Mesenchymal stem cell (in vitro differentiated cells and primary cell): ENCODE measurements at regions not wholly inside any gene's neighbourhood (a gene's known extent, or its start where the extent isn't known, plus 50 kb on each side); places are given as distances from the start of the nearest gene placed in this dataset.
A peak's percentile ranks its signal among the peaks of the same experiment; 100 is the strongest.

Experiments used
- DNase-seq: peaks from one replicate; pipeline ENCODE4 v3.0.0-alpha.2; 2013
- H2AFZ ChIP-seq: one replicate; pipeline ENCODE4 v1.6.1; 2013; ENCODE audit warnings: low read depth, mild to moderate bottlenecking, control low read depth, inconsistent platforms, low read length, moderate library complexity
- H2AK5ac ChIP-seq: 2 replicates; pipeline ENCODE4 v1.6.1; 2013; ENCODE audit warnings: low read length, moderate library complexity, mild to moderate bottlenecking, inconsistent platforms; ENCODE audit not compliant: severe bottlenecking
- H2BK120ac ChIP-seq: one replicate; pipeline ENCODE4 v1.6.1; 2013; ENCODE audit warnings: low read depth, mild to moderate bottlenecking, inconsistent platforms, low read length, moderate library complexity
- H2BK12ac ChIP-seq, 2 experiments: one replicate each; pipeline ENCODE4 v1.6.1; 2013; ENCODE audit warnings: inconsistent platforms in 2 of 2, low read length in 2 of 2, mild to moderate bottlenecking in 2 of 2, moderate library complexity in 2 of 2, control low read depth in 1 of 2
- H2BK15ac ChIP-seq: one replicate; pipeline ENCODE4 v1.6.1; 2013; ENCODE audit warnings: mild to moderate bottlenecking, low read depth, inconsistent platforms; ENCODE audit not compliant: poor library complexity, severe bottlenecking
- H2BK5ac ChIP-seq: 2 replicates; pipeline ENCODE4 v1.6.1; 2013; ENCODE audit warnings: low read depth, mild to moderate bottlenecking, low read length, control low read depth, inconsistent platforms; ENCODE audit not compliant: poor library complexity, severe bottlenecking
- H3K14ac ChIP-seq, 2 experiments: one replicate each; pipeline ENCODE4 v1.6.1; 2013; ENCODE audit warnings: inconsistent platforms in 2 of 2, low read length in 2 of 2, control low read depth in 1 of 2, mild to moderate bottlenecking in 1 of 2, moderate library complexity in 1 of 2
- H3K18ac ChIP-seq, 2 experiments: one replicate each; pipeline ENCODE4 v1.6.1; 2013; ENCODE audit warnings: inconsistent platforms in 2 of 2, low read length in 2 of 2, control low read depth in 1 of 2, low read depth in 1 of 2, mild to moderate bottlenecking in 1 of 2
- H3K23ac ChIP-seq, 2 experiments: one replicate each; pipeline ENCODE4 v1.6.1; 2013; ENCODE audit warnings: inconsistent platforms in 2 of 2, low read length in 2 of 2, mild to moderate bottlenecking in 2 of 2, moderate library complexity in 2 of 2, control low read depth in 1 of 2
- H3K27ac ChIP-seq: 2 replicates; pipeline ENCODE4 v1.5.1; 2013; ENCODE audit warnings: mild to moderate bottlenecking, moderate library complexity, low read length, control low read depth, inconsistent platforms; ENCODE audit not compliant: poor library complexity, severe bottlenecking
- H3K27me3 ChIP-seq, 2 experiments: 2 replicates each; pipeline versions ENCODE4 v1.6.1 to v1.7.0; 2013; ENCODE audit warnings: low read length in 2 of 2, mild to moderate bottlenecking in 2 of 2, moderate library complexity in 2 of 2, control low read depth in 1 of 2, inconsistent platforms in 1 of 2; ENCODE audit not compliant: control insufficient read depth in 1 of 2, insufficient read depth in 1 of 2
- H3K36me3 ChIP-seq, 2 experiments: 2 replicates each; pipeline versions ENCODE4 v1.6.1 to v1.7.0; 2013; ENCODE audit warnings: low read length in 2 of 2, control low read depth in 1 of 2, inconsistent platforms in 1 of 2, low read depth in 1 of 2, mild to moderate bottlenecking in 1 of 2; ENCODE audit not compliant: insufficient read depth in 2 of 2, control insufficient read depth in 1 of 2
- H3K4ac ChIP-seq, 2 experiments: one replicate each; pipeline ENCODE4 v1.6.1; 2013; ENCODE audit warnings: inconsistent platforms in 2 of 2, low read length in 2 of 2, mild to moderate bottlenecking in 2 of 2, moderate library complexity in 2 of 2, control low read depth in 1 of 2, low read depth in 1 of 2
- H3K4me1 ChIP-seq: 2 replicates; pipeline ENCODE4 v1.6.1; 2013; ENCODE audit warnings: low read depth, low read length, control low read depth; ENCODE audit not compliant: control insufficient read depth, insufficient read depth
- H3K4me2 ChIP-seq: 2 replicates; pipeline ENCODE4 v1.6.1; 2013; ENCODE audit warnings: low read length, mild to moderate bottlenecking, inconsistent platforms; ENCODE audit not compliant: poor library complexity, severe bottlenecking
- H3K4me3 ChIP-seq, 2 experiments: 2 replicates each; pipeline versions ENCODE4 v1.5.1 to v1.7.0; 2013; ENCODE audit warnings: low read length in 2 of 2, mild to moderate bottlenecking in 2 of 2, control low read depth in 1 of 2, low read depth in 1 of 2; ENCODE audit not compliant: insufficient read depth in 1 of 2
- H3K79me1 ChIP-seq: replicated peaks from 2 replicates; pipeline ENCODE4 v1.6.1; 2013; ENCODE audit warnings: mild to moderate bottlenecking, control low read depth, low read length, inconsistent platforms; ENCODE audit not compliant: poor library complexity, severe bottlenecking
- H3K9ac ChIP-seq: 2 replicates; pipeline ENCODE4 v1.7.0; 2013; ENCODE audit warnings: mild to moderate bottlenecking, low read length, moderate library complexity
- H3K9me3 ChIP-seq: 2 replicates; pipeline ENCODE4 v1.7.0; 2013; ENCODE audit warnings: mild to moderate bottlenecking, low read length; ENCODE audit not compliant: control insufficient read depth
- H4K8ac ChIP-seq: one replicate; pipeline ENCODE4 v1.6.1; 2013; ENCODE audit warnings: inconsistent platforms, mild to moderate bottlenecking, low read length, moderate library complexity
- H4K91ac ChIP-seq: one replicate; pipeline ENCODE4 v1.6.1; 2013; ENCODE audit warnings: mild to moderate bottlenecking, low read length, inconsistent platforms
- WGBS: methylation state at CpG from one replicate; pipeline ENCODE4 v1.1.7; 2013; ENCODE audit warnings: mixed read lengths; 5-methylcytosine and 5-hydroxymethylcytosine counted together

- Histone ChIP-seq H3K4ac (no peak overlapping the region), H2BK12ac (no peak overlapping the region), H3K4me1 (peaks cover 3% of the 10 kb centered on the region), H3K4me2 (no peak overlapping the region), H3K4me3 (no peak overlapping the region), H3K23ac (no peak overlapping the region), H3K27ac (no peak overlapping the region), H3K9ac (no peak overlapping the region), H2AFZ (no peak overlapping the region), H3K14ac (no peak overlapping the region), H3K18ac (no peak overlapping the region), H4K8ac (no peak overlapping the region), H2BK5ac (no peak overlapping the region), H3K27me3 (peaks cover 4 to 58% of the 10 kb centered on the region in 2 experiments), H3K79me1 (no peaks in the 10 kb centered on the region), H2BK120ac (no peak overlapping the region), H2BK15ac (no peak overlapping the region), H4K91ac (no peak overlapping the region), H2AK5ac (no peak overlapping the region), H3K36me3 (no peaks in the 10 kb centered on the region), H3K9me3 (no peaks in the 10 kb centered on the region)
- no peak for DNase-seq
- 78% methylated on average over 18 of the region's 18 CpGs for WGBS
These were observed 186.9 kb downstream of the RBFOX3 start for GRCh38 chr17:79423811-79424465.

DNA sequence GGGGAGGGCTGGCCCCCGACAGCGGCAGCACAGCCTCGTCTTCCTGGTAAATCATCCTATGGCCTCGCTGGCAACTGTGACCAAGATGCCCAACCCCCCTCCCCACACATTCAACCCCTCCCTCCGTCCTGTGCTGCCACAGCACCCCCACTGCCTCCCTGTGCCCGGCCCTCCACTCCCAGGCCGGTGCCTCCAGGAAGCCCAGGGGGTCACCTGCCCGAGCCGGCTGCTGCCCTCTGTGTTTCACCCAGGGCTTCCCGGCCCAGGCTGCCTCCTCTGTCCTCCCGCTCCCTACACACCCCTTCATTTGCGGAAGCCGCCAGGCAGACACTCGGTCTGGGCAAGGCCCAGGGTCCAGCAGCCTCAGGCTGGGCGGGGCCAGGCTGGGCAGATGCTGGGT is 188.6 kb downstream of the RBFOX3 start:
- Histone ChIP-seq H4K8ac (no peak overlapping the region), H3K4me3 (no peak overlapping the region), H3K18ac (no peak overlapping the region), H3K79me1 (no peaks in the 10 kb centered on the region), H4K91ac (no peak overlapping the region), H3K23ac (no peak overlapping the region), H3K36me3 (no peaks in the 10 kb centered on the region), H2BK120ac (no peak overlapping the region), H2BK12ac (no peak overlapping the region), H2BK5ac (no peak overlapping the region), H3K4me1 (peaks cover 3% of the 10 kb centered on the region), H2AFZ (no peak overlapping the region), H3K27ac (no peak overlapping the region), H3K14ac (no peak overlapping the region), H3K9ac (no peak overlapping the region), H3K4me2 (no peak overlapping the region), H2BK15ac (no peak overlapping the region), H3K4ac (no peak overlapping the region), H2AK5ac (no peak overlapping the region), H3K9me3 (no peaks in the 10 kb centered on the region), H3K27me3 (peaks cover 4 to 59% of the 10 kb centered on the region in 2 experiments)
- 85% methylated on average over 15 of the region's 15 CpGs for WGBS
- no peak for DNase-seq

- H3K4me1 ChIP-seq = peaks cover 3% of the 10 kb centered on the region
- peak; percentile 1 for DNase-seq
- no peak overlapping the region for H2BK120ac ChIP-seq
- WGBS = 46% methylated on average over 19 of the region's 19 CpGs
- no peaks in the 10 kb centered on the region for H3K9me3 ChIP-seq
- H4K91ac ChIP-seq = no peak overlapping the region
- H2AK5ac ChIP-seq = no peak overlapping the region
- no peak overlapping the region for H2BK12ac ChIP-seq
- H3K27me3 ChIP-seq = peaks cover 4 to 66% of the 10 kb centered on the region in 2 experiments
- H3K27ac ChIP-seq = no peak overlapping the region
- no peak overlapping the region for H3K4ac ChIP-seq
- no peak overlapping the region for H3K14ac ChIP-seq
- H3K79me1 ChIP-seq = no peaks in the 10 kb centered on the region
- H2BK15ac ChIP-seq = no peak overlapping the region
- H2BK5ac ChIP-seq = no peak overlapping the region
- no peak overlapping the region for H3K23ac ChIP-seq
- H3K36me3 ChIP-seq = no peaks in the 10 kb centered on the region
- no peak overlapping the region for H3K4me2 ChIP-seq
- no peak overlapping the region for H3K4me3 ChIP-seq
- H3K9ac ChIP-seq = no peak overlapping the region
- no peak overlapping the region for H4K8ac ChIP-seq
- H2AFZ ChIP-seq = no peak overlapping the region
- H3K18ac ChIP-seq = no peak overlapping the region
These were observed 190.3 kb downstream of the RBFOX3 start for GRCh38 chr17:79420318-79421243.

DNA sequence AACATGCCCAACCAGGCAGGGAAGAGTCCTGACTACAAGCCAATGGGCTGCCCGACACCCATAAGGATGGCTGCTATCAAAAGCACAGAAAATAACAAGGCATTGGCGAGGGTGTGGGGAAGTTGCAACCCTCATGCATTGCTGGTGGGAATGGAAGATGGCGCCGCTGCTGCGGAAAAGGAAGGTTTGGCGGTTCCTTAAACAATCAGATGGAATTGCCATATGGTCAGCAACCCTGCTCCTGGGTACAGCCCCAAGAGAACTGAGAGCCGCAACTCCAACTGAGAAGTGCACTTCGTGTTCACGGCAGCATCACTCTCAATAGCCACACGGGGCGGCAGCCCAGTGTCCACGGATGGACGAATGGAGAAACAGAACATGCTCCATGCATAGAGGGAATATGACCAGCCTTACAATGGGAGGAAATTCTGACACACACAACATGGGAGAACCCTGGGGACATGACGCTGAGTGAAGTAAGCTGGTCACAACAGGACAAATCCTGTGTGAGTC is 193.3 kb downstream of the RBFOX3 start:
- no peak overlapping the region for H3K9ac ChIP-seq
- DNase-seq = no peak

More for the DNA sequence above, 193.3 kb downstream of the RBFOX3 start:
- Histone ChIP-seq H2AFZ (no peak overlapping the region), H3K36me3 (no peaks in the 10 kb centered on the region), H3K9me3 (no peaks in the 10 kb centered on the region), H2BK12ac (no peak overlapping the region), H3K4me2 (no peak overlapping the region), H3K18ac (no peak overlapping the region), H2BK120ac (no peak overlapping the region), H3K14ac (no peak overlapping the region), H3K27me3 (peaks cover 4 to 74% of the 10 kb centered on the region in 2 experiments), H2BK15ac (no peak overlapping the region), H3K23ac (no peak overlapping the region), H2BK5ac (no peak overlapping the region), H3K4ac (no peak overlapping the region), H3K27ac (no peak overlapping the region), H4K8ac (no peak overlapping the region), H3K79me1 (no peaks in the 10 kb centered on the region), H2AK5ac (no peak overlapping the region), H3K4me1 (peaks cover 3% of the 10 kb centered on the region), H4K91ac (no peak overlapping the region), H3K4me3 (no peak overlapping the region)
- WGBS = 89% methylated on average over 14 of the region's 14 CpGs
